Keratinocyte (primary cell): ENCODE measurements at regions not wholly inside any gene's neighbourhood (a gene's known extent, or its start where the extent isn't known, plus 50 kb on each side); places are given as distances from the start of the nearest gene placed in this dataset.

Source experiments
- DNase-seq: peaks from one replicate; pipeline ENCODE4 v3.0.0-alpha.2; 2011; ENCODE audit warnings: low read depth, missing footprints, low spot score
- FAIRE-seq: peaks from 2 replicates; lab custom pipeline; 2011; peaks lifted over from hg19 to GRCh38; lab: Jason Lieb, UNC
- H2AFZ ChIP-seq: 2 replicates; pipeline ENCODE4 v1.6.0; 2012; ENCODE audit warnings: low read length, control low read depth, inconsistent platforms; ENCODE audit not compliant: control insufficient read depth
- H3K27ac ChIP-seq: 2 replicates; pipeline ENCODE4 v1.5.1; 2011; ENCODE audit warnings: low read length; ENCODE audit not compliant: control insufficient read depth, insufficient read depth
- H3K27me3 ChIP-seq: 3 replicates; pipeline ENCODE4 v1.6.0; 2011; ENCODE audit warnings: low read length; ENCODE audit not compliant: control insufficient read depth, insufficient read depth; ENCODE audit errors: extremely low read depth
- H3K36me3 ChIP-seq, 2 experiments: 2 replicates in 1 of 2; 3 replicates in 1 of 2; pipeline ENCODE4 v1.5.1; 2011; ENCODE audit warnings: low read length in 2 of 2, mild to moderate bottlenecking in 1 of 2; ENCODE audit not compliant: control insufficient read depth in 2 of 2, insufficient read depth in 2 of 2; ENCODE audit errors: extremely low read depth in 1 of 2
- H3K4me1 ChIP-seq: 3 replicates; pipeline ENCODE4 v1.5.1; 2011; ENCODE audit warnings: low read length; ENCODE audit not compliant: control insufficient read depth, insufficient read depth; ENCODE audit errors: extremely low read depth
- H3K4me2 ChIP-seq: 3 replicates; pipeline ENCODE4 v1.6.0; 2011; ENCODE audit warnings: low read depth, low read length; ENCODE audit not compliant: control insufficient read depth, insufficient read depth; ENCODE audit errors: extremely low read depth
- H3K4me3 ChIP-seq, 3 experiments: fragments of 200-600 bp in 1 of 3; sonication (generic) in 1 of 3; 2 replicates in 2 of 3; 3 replicates in 1 of 3; pipeline ENCODE4 v1.5.1; 2011 to 2016; ENCODE audit warnings: low read length in 3 of 3, mild to moderate bottlenecking in 3 of 3, control low read depth in 2 of 3, inconsistent platforms in 1 of 3, low read depth in 1 of 3, mixed read lengths in 1 of 3, mixed run types in 1 of 3, moderate library complexity in 1 of 3; ENCODE audit not compliant: control insufficient read depth in 2 of 3, insufficient read depth in 2 of 3; ENCODE audit errors: extremely low read depth in 1 of 3
- H3K79me2 ChIP-seq: 2 replicates; pipeline ENCODE4 v1.6.0; 2012; ENCODE audit warnings: low read length; ENCODE audit not compliant: control insufficient read depth, insufficient read depth
- H3K9ac ChIP-seq: 3 replicates; pipeline ENCODE4 v1.6.0; 2011; ENCODE audit warnings: low read length; ENCODE audit not compliant: control insufficient read depth, insufficient read depth; ENCODE audit errors: extremely low read depth
- H3K9me1 ChIP-seq: 3 replicates; pipeline ENCODE4 v1.6.0; 2011; ENCODE audit warnings: low read length; ENCODE audit not compliant: control insufficient read depth, insufficient read depth; ENCODE audit errors: extremely low read depth
- H3K9me3 ChIP-seq: 2 replicates; pipeline ENCODE4 v1.5.1; 2012; ENCODE audit warnings: low read depth, low read length; ENCODE audit not compliant: control insufficient read depth
- H4K20me1 ChIP-seq: 3 replicates; pipeline ENCODE4 v1.6.0; 2011; ENCODE audit warnings: low read length; ENCODE audit not compliant: control insufficient read depth, insufficient read depth; ENCODE audit errors: extremely low read depth
- EZH2 ChIP-seq: IDR thresholded peaks from one replicate; pipeline ENCODE4 v1.6.1; 2012; ENCODE audit warnings: inconsistent platforms, mild to moderate bottlenecking, low read length, moderate library complexity
- dilution Hi-C: fragments of 300-500 bp; cut with MboI; formaldehyde crosslinking; loops from one replicate; pipeline ENCODE4 v1.7.0; 2020; ENCODE audit warnings: low sequenced_read_pairs; ENCODE audit not compliant: extremely low pct_ligation_motif_present
- TF ChIP-seq, protein P1 (sequence below), 3 experiments: IDR thresholded peaks in 1 of 3; conservative IDR thresholded peaks in 1 of 3; optimal IDR thresholded peaks in 1 of 3; 2 replicates in 2 of 3; 3 replicates in 1 of 3; pipeline versions ENCODE3 to v1.5.1; 2011; ENCODE audit warnings: low read length in 3 of 3, mild to moderate bottlenecking in 3 of 3, moderate library complexity in 2 of 3, control low read depth in 1 of 3, inconsistent platforms in 1 of 3; ENCODE audit not compliant: insufficient read depth in 2 of 3; ENCODE audit errors: extremely low read depth in 1 of 3

DNA sequence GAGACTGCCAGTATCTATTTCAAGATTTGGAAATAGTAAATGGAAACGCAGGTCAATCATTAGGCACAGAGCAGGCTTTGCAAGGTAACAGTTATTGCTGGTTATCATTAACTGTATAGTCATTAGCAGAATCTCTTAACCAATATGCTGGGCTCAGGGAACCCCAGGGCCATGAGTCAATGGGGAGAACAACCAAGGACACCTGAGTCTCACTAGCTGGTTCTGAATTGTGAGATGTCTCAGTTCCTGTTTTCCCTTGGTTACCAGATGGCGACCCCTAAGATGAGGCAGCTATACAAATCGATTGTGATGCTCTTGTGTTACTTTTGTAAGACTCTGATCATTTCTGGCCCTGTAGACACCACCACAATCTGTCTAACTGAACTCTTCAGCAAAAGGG, 385.3 kb downstream of the HAPSTR1 start:
- dilution Hi-C loops = no loop called here
- H3K27ac ChIP-seq = no peak overlapping the region
- no peaks in the 10 kb centered on the region for H3K36me3 ChIP-seq
- H3K4me1 ChIP-seq = no peaks in the 10 kb centered on the region
- H4K20me1 ChIP-seq = no peaks in the 10 kb centered on the region
- no peaks in the 10 kb centered on the region for H3K79me2 ChIP-seq
- H3K9me1 ChIP-seq = no peaks in the 10 kb centered on the region
- no peak for TF ChIP-seq EZH2
- TF ChIP-seq, protein P1, sequence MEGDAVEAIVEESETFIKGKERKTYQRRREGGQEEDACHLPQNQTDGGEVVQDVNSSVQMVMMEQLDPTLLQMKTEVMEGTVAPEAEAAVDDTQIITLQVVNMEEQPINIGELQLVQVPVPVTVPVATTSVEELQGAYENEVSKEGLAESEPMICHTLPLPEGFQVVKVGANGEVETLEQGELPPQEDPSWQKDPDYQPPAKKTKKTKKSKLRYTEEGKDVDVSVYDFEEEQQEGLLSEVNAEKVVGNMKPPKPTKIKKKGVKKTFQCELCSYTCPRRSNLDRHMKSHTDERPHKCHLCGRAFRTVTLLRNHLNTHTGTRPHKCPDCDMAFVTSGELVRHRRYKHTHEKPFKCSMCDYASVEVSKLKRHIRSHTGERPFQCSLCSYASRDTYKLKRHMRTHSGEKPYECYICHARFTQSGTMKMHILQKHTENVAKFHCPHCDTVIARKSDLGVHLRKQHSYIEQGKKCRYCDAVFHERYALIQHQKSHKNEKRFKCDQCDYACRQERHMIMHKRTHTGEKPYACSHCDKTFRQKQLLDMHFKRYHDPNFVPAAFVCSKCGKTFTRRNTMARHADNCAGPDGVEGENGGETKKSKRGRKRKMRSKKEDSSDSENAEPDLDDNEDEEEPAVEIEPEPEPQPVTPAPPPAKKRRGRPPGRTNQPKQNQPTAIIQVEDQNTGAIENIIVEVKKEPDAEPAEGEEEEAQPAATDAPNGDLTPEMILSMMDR (optimal IDR thresholded peaks at IDR 0.05 in 1 of 3, IDR thresholded peaks at IDR 0.05 in 1 of 3, conservative IDR thresholded peaks at IDR 0.05 in 1 of 3; ENCODE audit: extremely low read depth in 1 of 3, insufficient read depth in 2 of 3, low read length in 3 of 3) = no peak
- no peak overlapping the region for H3K9ac ChIP-seq
- no peaks in the 10 kb centered on the region for H3K27me3 ChIP-seq
- FAIRE-seq (no peak), DNase-seq (no peak)
- H3K4me2 ChIP-seq = no peak overlapping the region
- peaks cover 2% of the 10 kb centered on the region for H3K9me3 ChIP-seq
- H2AFZ ChIP-seq = no peak overlapping the region
- no peak overlapping the region for H3K4me3 ChIP-seq

DNA sequence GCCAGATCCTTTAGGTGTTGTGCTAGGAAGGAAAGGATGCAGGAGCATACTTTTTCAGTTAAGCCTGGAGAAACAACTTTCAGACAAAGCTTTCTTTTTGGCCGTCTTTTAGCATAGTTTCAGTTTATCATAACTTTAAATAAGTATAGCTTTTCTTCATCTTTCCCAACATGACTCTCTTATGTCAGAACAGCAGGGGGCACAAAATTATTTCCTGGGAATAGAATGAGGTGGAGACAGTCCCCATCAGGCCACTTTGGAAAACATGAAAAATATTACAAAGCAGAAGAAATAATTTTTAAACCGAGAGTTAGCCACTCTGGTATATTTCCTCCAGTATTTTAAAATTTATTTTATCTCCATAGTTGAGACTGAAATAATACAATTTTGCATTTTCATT, 387.6 kb downstream of the HAPSTR1 start:
- Histone ChIP-seq H2AFZ (no peak overlapping the region), H3K4me3 (no peak overlapping the region), H3K4me2 (no peak overlapping the region), H4K20me1 (no peaks in the 10 kb centered on the region), H3K36me3 (no peaks in the 10 kb centered on the region), H3K9me3 (peaks cover 2% of the 10 kb centered on the region), H3K9ac (no peak overlapping the region), H3K27ac (no peak overlapping the region), H3K27me3 (no peaks in the 10 kb centered on the region), H3K79me2 (no peaks in the 10 kb centered on the region), H3K9me1 (no peaks in the 10 kb centered on the region), H3K4me1 (no peaks in the 10 kb centered on the region)
- TF ChIP-seq, protein P1 (optimal IDR thresholded peaks at IDR 0.05 in 1 of 3, IDR thresholded peaks at IDR 0.05 in 1 of 3, conservative IDR thresholded peaks at IDR 0.05 in 1 of 3; ENCODE audit: extremely low read depth in 1 of 3, insufficient read depth in 2 of 3, low read length in 3 of 3) = no peak
- TF ChIP-seq EZH2 = no peak
- dilution Hi-C loops = no loop called here
- DNase-seq (no peak), FAIRE-seq (no peak)
